GM21723 (cell line): ENCODE measurements at regions not wholly inside any gene's neighbourhood (a gene's known extent, or its start where the extent isn't known, plus 50 kb on each side); places are given as distances from the start of the nearest gene placed in this dataset.

ENCODE experiments used
- ATAC-seq: cut with Tn5 transposase; IDR thresholded peaks from one replicate; pipeline ENCODE4 v1.9.1; 2021; ENCODE audit warnings: mild to moderate bottlenecking, moderate library complexity; ENCODE audit not compliant: unreplicated experiment

DNA sequence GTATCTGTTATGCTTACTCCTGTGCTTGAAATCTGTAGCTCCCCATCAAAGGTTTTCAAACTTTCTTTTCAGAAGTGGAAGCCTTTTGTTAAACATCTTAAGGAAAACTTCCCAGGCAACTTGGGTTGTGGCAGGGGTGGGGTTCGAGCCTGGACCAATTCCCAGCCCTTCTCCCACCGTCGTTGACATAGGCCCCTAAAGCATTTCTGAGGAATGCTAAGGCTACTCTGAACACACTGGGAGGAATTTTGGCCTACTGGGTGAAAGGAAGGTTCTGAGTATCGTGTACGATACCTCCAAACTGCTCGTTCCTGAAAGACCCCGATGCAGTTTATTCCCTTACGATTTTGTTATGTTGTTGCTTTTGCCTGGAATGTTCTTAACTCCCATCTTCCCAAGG lies 56.1 kb upstream of the PMFBP1 start:
- ATAC-seq = no peak

DNA sequence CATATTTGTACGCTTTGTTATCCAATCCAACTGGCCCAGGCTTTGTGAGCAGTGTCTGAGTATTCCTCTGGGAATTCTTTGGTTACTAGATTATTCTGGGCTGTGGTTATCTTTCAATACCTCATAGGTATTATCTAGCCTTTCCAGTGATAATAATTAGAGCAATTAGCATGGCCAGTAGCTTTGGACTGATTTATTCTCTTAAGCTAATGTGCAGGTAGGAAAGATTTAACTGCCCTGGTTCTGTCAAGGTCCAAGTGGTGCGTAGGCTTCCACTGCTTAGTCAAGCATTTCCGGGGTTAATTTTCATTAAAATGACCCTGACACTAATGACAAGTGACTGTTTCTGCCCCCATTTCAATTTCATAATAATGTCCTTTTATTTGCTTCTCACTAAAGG lies 54.2 kb upstream of the PMFBP1 start:
- no peak for ATAC-seq

DNA sequence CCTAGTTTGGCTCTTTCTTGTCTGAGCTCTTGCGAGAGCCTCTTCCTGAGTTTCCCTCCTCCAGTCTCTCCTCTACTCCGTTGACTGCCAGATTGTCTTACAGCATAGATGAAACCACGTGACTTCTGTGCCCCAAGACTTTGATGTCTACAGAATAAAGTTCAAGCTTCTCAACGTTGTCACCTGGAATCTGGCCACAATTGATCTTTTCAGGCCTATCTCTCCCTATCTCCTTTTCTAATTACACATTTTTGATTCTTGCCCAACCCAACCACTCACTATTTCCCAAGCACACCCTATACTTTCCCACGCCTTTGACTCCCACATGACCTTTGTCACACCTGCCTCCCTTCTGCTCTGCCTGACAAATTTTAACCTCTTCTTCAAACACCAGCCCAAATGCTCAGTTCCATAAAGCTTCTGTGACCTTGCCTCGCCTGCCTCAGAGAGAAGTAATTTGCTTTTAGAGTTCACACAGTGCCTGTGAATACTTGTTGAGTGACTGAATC lies 52.4 kb upstream of the PMFBP1 start:
- no peak for ATAC-seq

GRCh38 chr16:72222503-72222902 lies 50.5 kb upstream of the PMFBP1 start:
- no peak for ATAC-seq
